GM18502 (cell line): ENCODE measurements at regions not wholly inside any gene's neighbourhood (a gene's known extent, or its start where the extent isn't known, plus 50 kb on each side); places are given as distances from the start of the nearest gene placed in this dataset.

Experiments
- ATAC-seq: cut with Tn5 transposase; IDR thresholded peaks from one replicate; pipeline ENCODE4 v1.9.1; 2021; ENCODE audit warnings: mild to moderate bottlenecking; ENCODE audit not compliant: unreplicated experiment, poor library complexity

GRCh38 chr2:8529706-8530277 is 152.1 kb upstream of the ID2 start:
- no peak for ATAC-seq

DNA sequence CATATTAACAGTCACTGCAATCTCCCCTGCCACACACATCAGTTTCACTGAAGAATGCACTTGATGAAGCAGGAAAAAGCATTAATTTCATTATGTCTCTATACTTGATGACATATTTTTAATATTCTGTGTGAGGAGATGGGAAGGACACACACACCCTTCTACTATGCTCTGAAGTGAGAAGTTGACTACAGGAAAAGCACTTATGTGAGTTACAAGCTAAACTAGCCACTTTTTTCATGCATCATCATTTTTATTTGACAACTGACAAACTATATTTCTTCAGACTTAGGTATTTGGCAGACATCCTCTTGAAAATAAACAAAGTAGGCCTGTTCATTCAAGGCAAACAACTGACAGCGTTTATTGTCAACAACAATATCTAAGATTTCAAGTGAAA is 150.4 kb upstream of the ID2 start:
- ATAC-seq = no peak

- ATAC-seq = no peak
Observed at GRCh38 chr2:8532438-8532837, 149.4 kb upstream of the ID2 start.

GRCh38 chr2:8533923-8534322 is 147.9 kb upstream of the ID2 start:
- no peak for ATAC-seq

- ATAC-seq = no peak
Observed at GRCh38 chr2:8534386-8534728, 147.5 kb upstream of the ID2 start.

DNA sequence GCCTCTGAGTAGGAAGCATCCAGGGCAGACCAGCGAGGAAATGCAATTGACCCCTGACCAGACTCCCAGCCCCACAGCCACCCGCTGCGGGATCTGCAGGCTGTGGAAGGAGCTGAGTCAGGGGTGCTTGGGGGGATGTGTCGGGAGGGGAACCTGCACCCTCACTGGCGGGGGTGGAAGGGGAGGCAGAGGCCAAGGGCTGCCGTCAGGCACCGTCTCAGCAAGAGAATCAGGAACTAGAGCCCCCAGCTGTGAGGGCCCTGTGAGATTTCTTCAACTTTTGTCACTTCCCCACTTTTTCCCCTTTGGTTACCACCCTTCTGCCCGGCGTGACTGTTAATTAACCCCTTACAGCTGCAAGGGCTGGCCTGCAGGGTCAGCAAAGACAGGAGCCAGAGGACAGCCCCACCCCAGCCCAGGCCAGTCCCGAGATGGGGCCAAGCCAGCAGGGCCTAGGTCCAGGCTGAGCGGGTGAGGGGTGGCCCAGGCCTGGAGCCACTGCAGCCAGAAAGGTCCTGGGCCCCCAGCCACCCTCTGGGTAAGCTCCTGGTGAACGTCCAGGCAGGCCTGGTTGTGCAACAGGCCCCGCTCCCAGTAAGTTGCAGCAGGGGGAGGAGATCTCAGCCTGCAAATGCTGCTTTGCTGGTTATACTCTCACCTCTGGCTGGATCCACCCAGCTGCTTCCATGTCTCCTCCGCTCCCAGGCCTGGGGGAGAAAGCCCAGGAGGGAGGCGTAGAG is 147.0 kb upstream of the ID2 start:
- ATAC-seq = no peak

DNA sequence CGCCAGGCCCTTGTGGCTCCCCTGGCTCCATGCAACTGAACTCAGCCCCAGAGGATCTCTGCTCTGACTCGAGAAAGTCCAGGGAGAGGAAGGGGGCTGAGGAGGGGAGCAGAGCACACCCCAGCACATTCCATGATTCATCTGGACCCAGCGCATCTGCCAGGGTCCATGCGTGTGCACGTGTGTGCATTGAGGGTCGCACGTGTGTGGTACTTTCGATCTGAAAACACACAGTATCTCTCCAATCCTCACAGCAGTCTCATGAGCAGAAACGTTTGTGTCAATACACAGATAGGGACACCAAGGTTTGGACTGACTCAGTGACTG is 146.4 kb upstream of the ID2 start:
- no peak for ATAC-seq

DNA sequence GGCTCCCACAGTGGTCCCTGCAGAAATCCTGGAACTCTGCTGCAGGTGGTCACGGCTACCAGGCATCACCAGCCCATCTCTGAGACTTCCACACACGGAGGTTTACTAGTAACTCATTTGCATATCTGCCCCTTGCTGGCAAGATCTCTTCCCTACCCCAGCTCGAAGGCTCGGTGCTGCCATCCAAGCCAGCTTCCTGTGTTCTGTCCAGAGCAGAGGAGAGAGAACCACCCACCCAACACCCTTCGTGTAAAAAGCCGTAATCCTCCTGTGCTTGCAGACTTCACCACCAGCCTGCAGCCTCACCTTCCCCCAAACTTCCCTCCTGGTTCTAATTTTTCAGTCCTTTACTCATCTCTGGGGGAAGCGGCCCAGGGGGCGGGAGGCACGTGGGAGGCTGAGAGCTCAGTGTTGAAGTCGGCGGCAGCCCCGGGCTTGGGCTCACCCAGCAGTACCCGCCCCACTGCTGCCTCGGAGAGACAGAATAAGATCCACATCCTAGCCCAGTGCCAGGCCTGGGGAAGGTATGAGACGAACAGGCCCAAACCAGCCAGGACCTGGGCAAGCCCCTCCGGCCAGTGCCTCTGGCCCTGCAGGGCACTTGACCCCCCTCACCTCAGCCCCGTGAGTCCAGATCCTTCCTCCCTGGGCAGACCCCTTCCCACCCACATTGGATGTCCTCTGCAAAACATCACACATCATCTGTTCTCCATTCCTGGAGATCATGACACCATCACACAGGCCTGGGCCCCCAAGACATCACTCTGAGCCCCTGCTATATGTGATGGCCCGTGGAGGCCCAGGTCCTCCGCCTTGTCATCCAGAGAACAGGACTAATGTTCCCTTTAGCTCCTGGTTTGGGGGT is 145.8 kb upstream of the ID2 start:
- ATAC-seq = no peak

- no peak for ATAC-seq
Observed at GRCh38 chr2:8536686-8537561, 144.9 kb upstream of the ID2 start.

DNA sequence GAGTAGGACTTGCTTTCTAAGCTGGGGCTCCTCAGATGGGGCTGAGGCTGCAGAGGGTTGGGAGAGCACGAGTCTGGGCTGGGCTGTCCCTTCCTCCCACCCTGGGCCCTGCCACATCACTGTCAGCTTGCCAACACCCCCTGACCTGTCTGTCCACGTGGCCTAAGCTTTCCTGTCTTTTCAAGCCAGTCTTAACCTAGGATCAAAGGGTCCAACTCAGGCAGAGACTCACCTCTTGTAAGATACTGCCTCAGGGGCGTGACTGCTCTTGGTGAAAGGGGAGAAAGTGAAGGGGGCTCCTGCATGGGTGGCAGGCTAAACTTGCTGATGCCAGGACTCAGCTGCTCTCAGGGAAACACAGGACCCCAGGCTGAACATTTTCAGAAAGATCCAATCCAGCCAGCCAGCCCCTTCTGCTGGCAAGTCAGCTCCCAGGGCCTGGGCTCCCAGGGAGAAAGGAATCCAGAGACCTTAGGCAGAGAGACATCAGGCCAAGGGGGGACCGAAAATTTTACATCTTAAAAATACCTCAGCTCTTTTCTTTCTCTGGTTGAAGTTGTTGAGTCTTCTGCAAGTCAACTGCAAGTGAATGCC is 144.2 kb upstream of the ID2 start:
- ATAC-seq = no peak

- no peak for ATAC-seq
Observed at GRCh38 chr2:8538531-8538930, 143.3 kb upstream of the ID2 start.

DNA sequence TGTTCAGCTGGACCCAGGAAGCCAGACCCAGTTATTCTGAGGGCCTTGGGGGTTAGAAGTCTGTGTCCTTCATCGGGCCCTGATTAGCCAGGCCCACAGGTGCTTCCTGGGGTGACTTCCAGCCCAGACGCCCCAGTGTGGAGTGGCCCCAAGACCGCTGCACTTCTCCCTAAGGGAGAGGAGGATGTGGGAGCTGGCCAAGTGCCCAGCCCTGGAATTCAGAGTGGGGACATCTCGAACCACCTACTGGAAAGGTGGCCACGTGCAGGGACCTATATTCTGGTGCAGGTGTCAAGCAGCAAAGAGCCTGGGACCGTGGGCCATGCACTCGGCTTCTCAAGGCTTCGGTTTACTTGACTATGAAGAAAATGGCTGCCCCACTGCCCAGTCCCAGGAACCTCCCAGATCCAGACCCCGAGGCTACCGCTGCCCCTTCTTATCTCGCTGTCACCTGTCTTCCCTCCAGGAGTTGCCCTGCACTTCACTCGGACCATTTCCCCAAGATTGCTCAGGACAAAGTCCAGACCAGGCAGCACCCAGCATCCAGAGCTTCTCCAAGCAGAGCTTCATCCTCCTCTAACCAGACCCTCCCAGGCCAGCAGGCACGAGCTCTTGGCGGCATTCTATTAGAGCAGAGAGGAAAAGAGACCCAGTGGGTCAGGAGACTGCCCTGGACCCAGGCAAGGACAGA is 142.8 kb upstream of the ID2 start:
- ATAC-seq = no peak

DNA sequence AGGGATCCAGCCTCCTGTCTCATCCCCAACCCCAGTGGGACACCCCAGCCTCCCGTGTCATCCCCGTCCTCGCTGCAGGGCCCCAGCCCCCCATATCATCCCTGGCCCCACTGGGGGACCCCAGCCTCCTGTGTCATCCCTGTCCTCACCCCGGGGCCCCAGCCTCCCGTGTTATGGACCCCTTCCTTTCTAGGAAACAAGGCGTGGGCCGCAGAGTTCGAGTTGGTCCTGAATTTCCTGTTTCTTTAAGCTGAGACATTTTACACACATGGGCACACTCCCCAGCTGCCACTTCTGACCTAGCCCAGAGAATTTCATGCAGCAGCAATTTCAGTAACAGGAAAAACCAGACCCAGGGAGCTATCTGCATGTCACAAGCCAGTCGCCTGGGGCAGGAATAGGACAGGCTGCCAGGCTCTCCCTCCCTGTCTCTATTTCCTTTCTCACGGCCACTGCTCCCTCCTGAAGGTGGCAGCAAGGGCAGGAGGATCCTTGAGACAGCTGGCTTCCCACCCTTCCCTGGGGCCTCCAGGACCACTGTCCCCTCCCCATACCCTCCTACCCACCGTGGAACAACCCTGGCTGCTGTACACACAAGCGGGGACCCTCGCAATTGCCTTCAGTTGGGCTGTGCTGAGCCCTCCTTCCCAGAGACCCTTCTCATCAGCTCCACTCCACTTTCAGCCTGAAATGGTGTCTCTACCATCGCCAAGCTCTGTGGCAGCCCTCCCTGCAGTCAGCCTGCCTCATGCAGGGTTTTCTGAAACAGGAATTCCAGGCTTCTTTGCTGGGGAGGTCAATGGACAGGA is 141.9 kb upstream of the ID2 start:
- ATAC-seq = no peak

GRCh38 chr2:8540552-8541055 is 141.3 kb upstream of the ID2 start:
- ATAC-seq = no peak

DNA sequence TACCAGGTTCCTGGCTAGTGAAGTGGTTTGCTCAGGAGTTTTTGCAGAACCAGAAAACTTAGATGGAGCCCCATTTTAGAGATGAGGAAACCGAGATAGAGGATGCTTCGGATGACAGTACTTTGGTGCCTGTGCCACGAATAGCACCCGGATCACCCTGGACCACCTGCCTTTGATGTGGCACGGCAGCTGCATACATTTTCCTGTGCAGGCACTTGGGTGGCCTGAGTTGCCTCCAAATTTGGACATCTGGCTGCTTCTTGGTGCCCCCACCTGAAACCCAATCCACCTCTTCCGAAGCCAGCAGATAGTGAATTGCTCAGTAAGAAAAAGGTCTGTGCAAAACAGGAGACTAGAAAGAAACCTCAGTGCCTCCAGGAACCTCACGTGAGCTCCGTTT is 140.6 kb upstream of the ID2 start:
- no peak for ATAC-seq

- no peak for ATAC-seq
Observed at GRCh38 chr2:8541636-8542035, 140.2 kb upstream of the ID2 start.

GRCh38 chr2:8542381-8543059 is 139.3 kb upstream of the ID2 start:
- ATAC-seq = no peak

- ATAC-seq = peak; percentile 27
Observed at GRCh38 chr2:8543060-8543382, 138.8 kb upstream of the ID2 start.
